HG02588 (cell line): ENCODE measurements at regions not wholly inside any gene's neighbourhood (a gene's known extent, or its start where the extent isn't known, plus 50 kb on each side); places are given as distances from the start of the nearest gene placed in this dataset.

Experiments used
- ATAC-seq: cut with Tn5 transposase; IDR thresholded peaks from one replicate; pipeline ENCODE4 v1.9.1; 2021; ENCODE audit warnings: mild to moderate bottlenecking, moderate library complexity; ENCODE audit not compliant: unreplicated experiment

DNA sequence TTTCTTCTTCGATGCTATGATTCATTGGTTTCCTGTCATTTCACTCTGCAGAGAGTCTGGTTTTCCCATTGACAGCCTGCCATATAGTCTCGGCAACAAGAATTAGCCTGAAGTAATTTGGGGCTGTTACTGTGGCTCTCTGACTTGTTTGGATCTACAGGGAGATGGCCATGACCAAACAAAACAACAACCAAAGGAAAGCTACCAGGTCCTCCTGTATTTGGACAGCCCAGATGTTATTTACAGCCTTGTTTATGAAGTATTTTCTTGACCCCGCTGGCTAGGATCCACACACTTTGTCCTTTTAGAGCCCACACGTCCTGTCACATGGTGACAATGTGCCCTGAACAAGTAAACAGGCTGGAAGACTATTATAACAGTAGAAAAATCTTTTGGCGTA lies 111.4 kb upstream of the PREP start:
- ATAC-seq: no peak

DNA sequence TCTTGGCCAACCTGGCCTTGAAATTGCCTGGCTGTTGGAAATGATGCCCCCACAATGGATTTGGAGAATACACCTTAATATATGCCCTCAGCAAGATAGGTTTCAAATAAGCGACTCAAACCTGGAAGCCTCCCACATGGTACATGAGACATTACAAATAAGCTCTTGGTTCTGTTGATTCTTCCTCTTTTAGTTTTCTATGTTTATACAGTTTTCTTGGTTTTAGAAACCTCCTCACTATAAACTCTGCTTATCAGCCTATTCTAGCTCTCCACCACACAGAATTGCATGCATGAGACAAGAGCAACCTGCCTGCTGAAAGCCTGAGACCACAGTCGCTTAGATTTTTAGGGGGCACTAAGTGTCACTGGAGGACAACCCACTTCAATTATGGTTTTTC lies 108.8 kb upstream of the PREP start:
- no peak for ATAC-seq

GRCh38 chr6:105510746-105511145 lies 107.9 kb upstream of the PREP start:
- ATAC-seq: no peak

DNA sequence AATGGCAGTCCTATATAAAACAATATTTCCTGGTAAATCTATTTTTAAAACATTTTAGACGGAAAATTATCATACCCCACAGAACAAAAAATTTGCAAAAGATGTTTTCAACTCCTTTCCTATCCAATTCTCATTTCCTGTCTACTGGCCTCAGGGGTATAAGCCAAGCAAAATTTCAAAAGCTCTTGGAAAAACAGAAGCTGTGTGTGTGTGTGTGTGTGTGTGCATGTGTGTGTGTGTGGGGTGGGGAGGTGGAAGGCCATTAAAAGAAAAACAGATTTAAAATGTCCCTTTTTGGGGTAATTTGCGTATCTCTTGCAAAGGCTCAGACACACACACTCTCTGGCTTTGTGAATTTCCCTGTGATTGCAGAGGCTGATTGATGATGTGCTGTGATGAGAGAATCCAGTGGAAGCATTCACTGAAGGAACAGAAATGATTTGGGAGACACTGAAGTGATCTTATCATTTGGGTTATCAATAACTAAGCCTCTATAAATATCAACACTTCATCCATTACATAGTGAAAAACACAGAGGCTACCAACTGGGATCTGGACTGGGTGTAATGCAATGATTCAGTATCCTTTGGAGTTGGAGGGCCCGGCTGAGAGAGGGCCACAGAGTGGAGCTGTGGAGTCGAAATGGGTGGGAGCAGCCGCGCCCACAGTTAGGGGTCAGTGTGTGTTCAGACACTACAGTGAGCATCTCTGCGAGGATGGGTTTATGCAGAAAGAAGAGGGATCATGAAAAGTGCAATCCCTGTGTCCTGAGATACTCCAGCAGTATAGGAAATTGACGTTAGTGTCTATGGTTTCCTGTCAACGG lies 106.8 kb upstream of the PREP start:
- ATAC-seq: no peak

- no peak for ATAC-seq
Observed at GRCh38 chr6:105507811-105508210, 104.9 kb upstream of the PREP start.

- no peak for ATAC-seq
Observed at GRCh38 chr6:105504706-105505105, 101.8 kb upstream of the PREP start.

- ATAC-seq: no peak
Observed at GRCh38 chr6:105503641-105504040, 100.8 kb upstream of the PREP start.

- ATAC-seq: no peak
Observed at GRCh38 chr6:105501826-105502344, 99.0 kb upstream of the PREP start.

DNA sequence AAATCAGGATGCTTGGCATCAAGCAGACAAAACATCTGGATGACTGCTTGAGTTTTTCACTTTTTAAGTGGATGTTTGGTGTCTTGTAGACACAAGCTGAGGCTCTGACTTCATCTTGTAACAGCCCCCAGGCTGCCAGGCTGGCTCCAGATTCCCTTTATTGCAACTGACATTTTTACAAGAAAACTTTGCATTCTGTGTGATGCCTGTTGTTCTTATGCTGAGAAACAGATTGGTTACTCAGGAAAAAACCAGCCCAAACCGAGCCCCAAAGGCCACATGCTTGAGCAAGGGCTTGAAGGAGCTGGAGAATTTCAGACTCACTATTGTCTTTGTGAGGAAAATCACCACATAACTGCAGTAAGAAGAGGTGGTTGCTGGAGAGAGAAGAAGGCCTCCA lies 98.4 kb upstream of the PREP start:
- ATAC-seq: no peak

DNA sequence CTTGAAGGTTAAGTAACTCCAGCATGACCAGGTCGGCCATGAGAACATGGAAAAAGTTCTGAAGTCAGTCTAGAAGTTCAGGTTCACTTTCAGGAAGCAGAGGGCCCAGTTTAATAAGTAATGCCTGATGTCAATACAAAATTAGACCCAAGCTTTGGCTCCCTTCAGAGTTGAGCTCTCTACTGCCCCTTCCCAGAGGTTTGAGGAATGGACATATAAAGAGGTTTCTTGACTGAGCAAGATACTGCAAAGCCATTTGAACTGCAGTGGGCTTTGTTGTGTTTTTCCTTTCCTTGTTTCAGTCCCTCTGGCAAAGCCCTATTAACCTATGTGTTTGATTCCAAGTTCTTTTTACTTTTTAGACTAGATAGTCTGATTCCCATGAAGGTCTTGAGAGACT lies 97.8 kb upstream of the PREP start:
- no peak for ATAC-seq

DNA sequence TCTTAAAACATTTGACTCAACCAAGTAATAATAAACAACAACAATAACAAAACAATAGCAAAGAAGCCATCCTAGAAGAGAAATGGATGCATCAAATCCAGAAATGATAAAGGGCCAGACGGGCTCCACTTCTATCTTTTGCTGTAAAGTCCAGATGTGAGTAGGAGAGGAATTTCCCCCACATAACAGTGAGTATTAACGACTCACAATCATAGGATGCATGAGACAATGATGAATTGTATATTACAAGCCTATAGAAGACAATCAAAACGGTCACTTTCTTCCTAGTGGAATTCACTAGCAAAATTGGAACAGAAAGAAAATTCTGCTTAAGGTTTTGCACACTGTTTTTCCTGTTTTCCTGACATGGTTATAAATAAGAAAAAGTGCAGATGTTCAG lies 97.0 kb upstream of the PREP start:
- no peak for ATAC-seq

DNA sequence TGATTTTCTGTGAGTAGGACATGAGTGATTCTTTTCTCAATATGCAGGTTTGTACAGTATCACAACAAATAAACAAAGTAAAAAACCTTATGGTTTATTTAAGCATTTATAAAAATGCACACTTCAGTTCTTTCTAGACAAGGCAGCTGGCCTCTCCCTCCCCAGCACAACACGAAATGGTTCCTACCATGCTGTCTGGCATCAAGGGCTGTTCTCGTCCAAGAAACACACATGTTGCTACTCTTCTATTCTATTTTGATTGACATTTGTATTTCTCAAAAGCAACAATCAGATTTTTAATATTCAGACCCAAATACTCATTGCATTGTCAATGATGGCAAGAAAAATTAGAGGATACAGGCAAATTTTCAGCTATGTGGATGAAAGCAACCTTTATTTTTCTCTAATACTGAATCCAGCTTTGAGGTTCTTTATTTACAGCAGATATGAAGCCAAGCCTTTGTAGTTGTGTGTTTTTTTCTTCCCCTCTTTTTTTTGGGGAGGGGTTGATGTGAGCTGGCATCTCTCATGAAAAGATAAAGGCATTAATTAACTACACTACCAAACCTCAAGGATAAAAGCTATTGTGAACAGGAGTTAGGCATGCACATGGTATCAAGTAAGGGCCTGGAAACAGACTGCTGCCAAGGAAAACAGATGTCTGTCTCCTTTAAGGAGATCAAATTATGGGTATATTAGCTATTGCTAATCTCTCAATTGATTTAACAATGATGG lies 96.4 kb upstream of the PREP start:
- no peak for ATAC-seq

GRCh38 chr6:105497549-105497948 lies 94.7 kb upstream of the PREP start:
- no peak for ATAC-seq

DNA sequence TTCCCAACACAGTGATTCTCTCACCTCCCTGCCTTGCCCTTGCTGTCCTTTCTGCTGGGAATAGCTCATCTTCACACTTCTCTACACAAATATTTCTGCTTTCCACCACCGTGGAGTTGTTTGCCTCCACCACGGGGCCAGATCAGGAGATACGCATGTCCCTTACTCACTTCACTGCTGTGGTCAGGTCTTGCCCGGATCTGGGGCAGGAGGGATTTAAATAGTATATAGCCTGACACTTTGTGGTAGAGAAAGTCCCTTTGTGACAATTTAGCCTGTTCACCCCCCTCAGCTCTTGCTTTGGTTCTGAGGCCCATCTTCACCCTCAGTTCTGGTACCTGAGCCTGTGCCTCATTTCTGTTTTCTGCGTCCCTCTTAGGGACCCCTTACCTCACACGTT lies 92.6 kb upstream of the PREP start:
- ATAC-seq: peak; percentile 65

DNA sequence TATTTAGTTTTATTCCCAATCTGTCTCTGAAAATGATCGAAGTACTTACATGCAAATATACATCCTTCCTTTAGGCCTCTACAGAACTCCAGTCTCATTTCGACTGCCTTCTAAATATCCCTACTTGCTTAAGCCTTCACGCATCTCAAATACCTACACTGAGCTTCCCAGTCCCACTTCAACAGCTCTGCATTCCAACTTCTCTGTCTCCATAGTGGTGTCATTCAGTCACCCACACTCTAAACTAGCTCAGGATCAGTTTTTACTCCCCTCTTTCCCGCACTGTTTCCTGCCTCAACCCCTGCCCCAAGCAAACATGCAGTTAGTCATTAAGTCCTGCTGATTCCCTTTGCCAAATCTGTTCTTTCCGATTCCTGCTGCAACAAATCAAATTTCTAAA lies 91.8 kb upstream of the PREP start:
- ATAC-seq: no peak

- ATAC-seq: no peak
Observed at GRCh38 chr6:105493736-105494135, 90.9 kb upstream of the PREP start.

DNA sequence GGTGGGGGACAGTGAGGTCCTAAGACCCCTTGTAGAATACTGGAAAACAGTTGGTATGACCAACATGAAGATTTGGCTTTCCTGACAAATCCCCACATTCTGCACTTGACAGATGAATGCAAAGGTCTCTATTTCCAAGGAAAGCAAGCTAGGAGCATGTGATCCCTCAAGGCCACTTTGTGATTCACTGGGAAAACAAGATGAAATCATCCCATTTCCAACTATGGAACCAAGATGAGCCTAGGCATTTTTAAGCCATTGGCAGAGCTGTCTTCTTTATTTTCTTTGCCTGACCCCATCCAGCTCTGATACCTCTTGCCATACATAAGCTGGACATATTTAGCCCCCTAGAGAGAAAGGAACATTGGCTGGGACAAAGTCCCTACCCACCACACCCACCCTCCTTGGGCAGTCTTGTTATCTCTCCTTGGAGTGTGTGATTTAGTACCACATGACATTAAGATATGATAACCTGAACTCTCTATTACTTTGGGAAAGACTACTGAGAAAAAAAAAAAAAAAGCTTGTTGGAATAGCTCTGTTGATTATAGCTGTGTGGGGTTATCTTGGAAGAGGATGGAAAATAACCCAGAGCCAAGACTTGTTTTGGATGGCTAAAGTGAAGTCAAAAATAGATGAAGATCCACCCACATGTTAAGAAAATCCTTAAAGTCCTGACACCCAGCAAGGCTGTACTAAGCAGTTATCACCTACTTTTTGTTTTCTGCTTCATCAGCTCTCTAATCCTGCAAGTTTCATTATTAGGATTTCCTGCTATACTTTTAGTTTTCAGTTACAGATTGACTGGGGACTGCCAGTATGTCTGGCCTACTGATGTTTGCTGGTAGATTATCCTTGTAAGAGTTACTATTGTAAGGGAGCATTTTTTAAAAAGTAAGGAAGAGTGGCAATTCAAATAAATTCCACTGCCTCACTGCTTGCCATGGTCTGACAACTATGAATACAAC lies 90.1 kb upstream of the PREP start:
- peak; percentile 80 for ATAC-seq

- no peak for ATAC-seq
Observed at GRCh38 chr6:105489216-105489530, 86.3 kb upstream of the PREP start.

- no peak for ATAC-seq
Observed at GRCh38 chr6:105488516-105489215, 85.8 kb upstream of the PREP start.

GRCh38 chr6:105487040-105487790 lies 84.3 kb upstream of the PREP start:
- no peak for ATAC-seq
